ENCODE measurements at regions not wholly inside any gene's neighbourhood (a gene's known extent, or its start where the extent isn't known, plus 50 kb on each side); places are given as distances from the start of the nearest gene placed in this dataset.
"Not testable (repeated sequence)": the region's sequence is repeated elsewhere in the genome, so short reads cannot be mapped to it uniquely, and the experiment has no call there.

GRCh38 chr2:107146181-107146580 lies 260.2 kb upstream of the ST6GAL2 start:
- no peak overlapping the region for H3K9ac ChIP-seq (ENCODE audit: insufficient read depth, low read length, poor library complexity, severe bottlenecking)
- H3K4me1 ChIP-seq (ENCODE audit: control insufficient read depth in 1 of 2, insufficient read depth in 2 of 2, low read length in 2 of 2), result no peaks in the 10 kb centered on the region
- H3K79me2 ChIP-seq (ENCODE audit: insufficient read depth, low read length), result no peaks in the 10 kb centered on the region
- H3K36me3 ChIP-seq (replicated peaks in 1 of 2; ENCODE audit: control insufficient read depth in 1 of 2, insufficient read depth in 2 of 2, low read length in 2 of 2), result no peaks in the 10 kb centered on the region
- peaks cover 5 to 12% of the 10 kb centered on the region in 2 donors for H3K9me3 ChIP-seq (replicated peaks in 1 of 2; ENCODE audit: control insufficient read depth in 1 of 2, insufficient read depth in 1 of 2, low read length in 2 of 2)
- H3K4me3 ChIP-seq (replicated peaks in 1 of 3; ENCODE audit: low read depth in 2 of 3, low read length in 3 of 3), result no peak overlapping the region
- no peak overlapping the region for H3K27ac Mint-ChIP-seq
- WGBS (ENCODE audit: insufficient coverage), result no CpG with 5 or more reads among the region's 2 CpGs
- TF ChIP-seq, protein P1, sequence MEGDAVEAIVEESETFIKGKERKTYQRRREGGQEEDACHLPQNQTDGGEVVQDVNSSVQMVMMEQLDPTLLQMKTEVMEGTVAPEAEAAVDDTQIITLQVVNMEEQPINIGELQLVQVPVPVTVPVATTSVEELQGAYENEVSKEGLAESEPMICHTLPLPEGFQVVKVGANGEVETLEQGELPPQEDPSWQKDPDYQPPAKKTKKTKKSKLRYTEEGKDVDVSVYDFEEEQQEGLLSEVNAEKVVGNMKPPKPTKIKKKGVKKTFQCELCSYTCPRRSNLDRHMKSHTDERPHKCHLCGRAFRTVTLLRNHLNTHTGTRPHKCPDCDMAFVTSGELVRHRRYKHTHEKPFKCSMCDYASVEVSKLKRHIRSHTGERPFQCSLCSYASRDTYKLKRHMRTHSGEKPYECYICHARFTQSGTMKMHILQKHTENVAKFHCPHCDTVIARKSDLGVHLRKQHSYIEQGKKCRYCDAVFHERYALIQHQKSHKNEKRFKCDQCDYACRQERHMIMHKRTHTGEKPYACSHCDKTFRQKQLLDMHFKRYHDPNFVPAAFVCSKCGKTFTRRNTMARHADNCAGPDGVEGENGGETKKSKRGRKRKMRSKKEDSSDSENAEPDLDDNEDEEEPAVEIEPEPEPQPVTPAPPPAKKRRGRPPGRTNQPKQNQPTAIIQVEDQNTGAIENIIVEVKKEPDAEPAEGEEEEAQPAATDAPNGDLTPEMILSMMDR (IDR thresholded peaks at IDR 0.05), result no peak
- no peaks in the 10 kb centered on the region for H3K27me3 ChIP-seq (ENCODE audit: control insufficient read depth in 2 of 2, insufficient read depth in 2 of 2, low read length in 2 of 2)
- no peaks in the 10 kb centered on the region for H3K27me3 Mint-ChIP-seq (ENCODE audit: low read depth in 3 of 3)
- H4K20me1 ChIP-seq (ENCODE audit: insufficient read depth, low read length), result no peaks in the 10 kb centered on the region
- H2AFZ ChIP-seq (ENCODE audit: insufficient read depth, low read depth, low read length, poor library complexity, severe bottlenecking), result no peak overlapping the region
- no peak for DNase-seq
- H3K4me2 ChIP-seq (replicated peaks; ENCODE audit: extremely low read depth, low read length, poor library complexity, severe bottlenecking), result no peak overlapping the region
- H3K4me3 Mint-ChIP-seq, result no peak overlapping the region
- no peaks in the 10 kb centered on the region for H3K4me1 Mint-ChIP-seq
- no peaks in the 10 kb centered on the region for H3K36me3 Mint-ChIP-seq
- intact Hi-C loops (cut with micrococcal nuclease), result no loop called here
- H3K27ac ChIP-seq (ENCODE audit: low read depth in 1 of 2, low read length in 2 of 2), result no peak overlapping the region
- H3K9me3 Mint-ChIP-seq, result peaks cover 3 to 19% (median 13%) of the 10 kb centered on the region in 7 donors

- peaks cover 3 to 18% (median 10%) of the 10 kb centered on the region in 7 donors for H3K9me3 Mint-ChIP-seq
Measured at GRCh38 chr2:107146645-107147044, 260.7 kb upstream of the ST6GAL2 start.

More at GRCh38 chr2:107146645-107147044, 260.7 kb upstream of the ST6GAL2 start:
- H3K36me3 Mint-ChIP-seq; H3K27ac ChIP-seq (ENCODE audit: low read depth in 1 of 2, low read length in 2 of 2); H3K4me1 ChIP-seq (ENCODE audit: control insufficient read depth in 1 of 2, insufficient read depth in 2 of 2, low read length in 2 of 2); H3K36me3 ChIP-seq (replicated peaks in 1 of 2; ENCODE audit: control insufficient read depth in 1 of 2, insufficient read depth in 2 of 2, low read length in 2 of 2); H2AFZ ChIP-seq (ENCODE audit: insufficient read depth, low read depth, low read length, poor library complexity, severe bottlenecking); H3K79me2 ChIP-seq (ENCODE audit: insufficient read depth, low read length); H3K4me3 Mint-ChIP-seq; H3K27me3 ChIP-seq (ENCODE audit: control insufficient read depth in 2 of 2, insufficient read depth in 2 of 2, low read length in 2 of 2); H3K27me3 Mint-ChIP-seq (ENCODE audit: low read depth in 3 of 3); H3K9ac ChIP-seq (ENCODE audit: insufficient read depth, low read length, poor library complexity, severe bottlenecking); H3K4me3 ChIP-seq (replicated peaks in 1 of 3; ENCODE audit: low read depth in 2 of 3, low read length in 3 of 3); intact Hi-C loops (cut with micrococcal nuclease); H3K4me2 ChIP-seq (replicated peaks; ENCODE audit: extremely low read depth, low read length, poor library complexity, severe bottlenecking); H3K4me1 Mint-ChIP-seq; H4K20me1 ChIP-seq (ENCODE audit: insufficient read depth, low read length); DNase-seq; H3K27ac Mint-ChIP-seq: not testable (repeated sequence)
- WGBS (ENCODE audit: insufficient coverage), result 95% methylated on average over 4 of the region's 5 CpGs
- peaks cover 5 to 12% of the 10 kb centered on the region in 2 donors for H3K9me3 ChIP-seq (replicated peaks in 1 of 2; ENCODE audit: control insufficient read depth in 1 of 2, insufficient read depth in 1 of 2, low read length in 2 of 2)

Measured in CD14-positive monocyte (primary cell).